ENCODE measurements at regions not wholly inside any gene's neighbourhood (a gene's known extent, or its start where the extent isn't known, plus 50 kb on each side); places are given as distances from the start of the nearest gene placed in this dataset.

DNA sequence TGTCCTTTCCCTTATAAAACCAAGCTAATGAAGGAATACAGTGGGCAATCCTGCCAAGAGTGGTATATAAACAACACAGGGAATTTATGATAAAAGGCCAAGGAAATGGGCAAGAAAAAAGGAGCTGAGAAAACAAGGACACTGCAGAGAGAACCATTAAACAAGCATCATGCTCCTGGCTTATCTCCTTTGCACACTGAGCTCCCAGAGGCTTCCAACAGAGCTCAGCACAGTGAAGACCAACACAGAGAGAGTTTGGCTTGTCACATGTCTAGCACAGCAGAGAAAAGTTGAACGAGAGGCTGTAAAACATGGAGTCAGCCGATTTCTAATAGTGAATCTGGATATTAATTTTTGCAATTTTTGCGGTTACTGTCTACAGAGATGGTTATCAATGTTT lies 68.0 kb upstream of the KLF7 start:
- TF ChIP-seq, protein P1, sequence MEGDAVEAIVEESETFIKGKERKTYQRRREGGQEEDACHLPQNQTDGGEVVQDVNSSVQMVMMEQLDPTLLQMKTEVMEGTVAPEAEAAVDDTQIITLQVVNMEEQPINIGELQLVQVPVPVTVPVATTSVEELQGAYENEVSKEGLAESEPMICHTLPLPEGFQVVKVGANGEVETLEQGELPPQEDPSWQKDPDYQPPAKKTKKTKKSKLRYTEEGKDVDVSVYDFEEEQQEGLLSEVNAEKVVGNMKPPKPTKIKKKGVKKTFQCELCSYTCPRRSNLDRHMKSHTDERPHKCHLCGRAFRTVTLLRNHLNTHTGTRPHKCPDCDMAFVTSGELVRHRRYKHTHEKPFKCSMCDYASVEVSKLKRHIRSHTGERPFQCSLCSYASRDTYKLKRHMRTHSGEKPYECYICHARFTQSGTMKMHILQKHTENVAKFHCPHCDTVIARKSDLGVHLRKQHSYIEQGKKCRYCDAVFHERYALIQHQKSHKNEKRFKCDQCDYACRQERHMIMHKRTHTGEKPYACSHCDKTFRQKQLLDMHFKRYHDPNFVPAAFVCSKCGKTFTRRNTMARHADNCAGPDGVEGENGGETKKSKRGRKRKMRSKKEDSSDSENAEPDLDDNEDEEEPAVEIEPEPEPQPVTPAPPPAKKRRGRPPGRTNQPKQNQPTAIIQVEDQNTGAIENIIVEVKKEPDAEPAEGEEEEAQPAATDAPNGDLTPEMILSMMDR (IDR thresholded peaks at IDR 0.05): no peak
- TF ChIP-seq POLR2A (IDR thresholded peaks at IDR 0.05): no peak

All from thyroid gland (tissue), 4 donors.